Transverse colon (tissue), 4 donors: ENCODE measurements at regions not wholly inside any gene's neighbourhood (a gene's known extent, or its start where the extent isn't known, plus 50 kb on each side); places are given as distances from the start of the nearest gene placed in this dataset.

Source experiments
- DNase-seq: peaks from one replicate; pipeline ENCODE4 v3.0.0-alpha.2; 2019
- H3K27ac ChIP-seq, 4 donors: fragments of 200-600 bp; sonication (generic); 2 replicates each; pipeline ENCODE4 v1.5.1; 2016 to 2018; ENCODE audit warnings: inconsistent platforms in 4 of 4
- H3K27me3 ChIP-seq: fragments of 200-600 bp; sonication (generic); 2 replicates; pipeline ENCODE4 v1.5.1; 2017; ENCODE audit warnings: inconsistent platforms
- H3K36me3 ChIP-seq, 4 donors: fragments of 200-600 bp; sonication (generic); 2 replicates each; pipeline ENCODE4 v1.5.1; 2017 to 2019; ENCODE audit warnings: inconsistent platforms in 4 of 4
- H3K4me1 ChIP-seq, 4 donors: fragments of 200-600 bp; sonication (generic); 2 replicates each; pipeline ENCODE4 v1.5.1; 2017 to 2020; ENCODE audit warnings: inconsistent platforms in 4 of 4
- H3K4me3 ChIP-seq, 4 donors: fragments of 200-600 bp; sonication (generic); 1 replicate in 1 of 4; 2 replicates in 3 of 4; pipeline versions ENCODE4 v1.5.1 to v1.6.1; 2017 to 2019; ENCODE audit warnings: inconsistent platforms in 4 of 4
- H3K9me3 ChIP-seq, 2 donors: fragments of 200-600 bp; sonication (generic); 2 replicates each; pipeline ENCODE4 v1.5.1; 2017 to 2019; ENCODE audit warnings: inconsistent platforms in 2 of 2
- EP300 ChIP-seq: sonication (generic); formaldehyde crosslinking; IDR thresholded peaks from one replicate; pipeline ENCODE4 v1.6.1; 2017; ENCODE audit warnings: antibody characterized with exemption, low read depth
- POLR2A ChIP-seq: fragments of 450-650 bp; IDR thresholded peaks from one replicate; pipeline ENCODE4 v1.6.1; 2016; ENCODE audit warnings: antibody characterized with exemption, mild to moderate bottlenecking, moderate library complexity
- POLR2AphosphoS5 ChIP-seq, 3 donors: sonication (generic); formaldehyde crosslinking; IDR thresholded peaks; one replicate each; pipeline ENCODE4 v1.6.1; 2016; ENCODE audit warnings: antibody characterized with exemption in 3 of 3
- WGBS, 2 donors: methylation state at CpG; one replicate each; pipeline ENCODE4 v1.1.5; 2018; ENCODE audit warnings: low coverage in 1 of 2; 5-methylcytosine and 5-hydroxymethylcytosine counted together
- in situ Hi-C, 4 donors: fragments of 200-750 bp; cut with MboI; loops; one replicate each; pipeline versions ENCODE4 v1.15.0 to v1.15.1; 2017; ENCODE audit warnings: low sequenced_read_pairs in 3 of 4, low pct_ligation_motif_present in 1 of 4, low pct_unique_long_range_greater_than_20kb in 1 of 4
- intact Hi-C: fragments of 100-400 bp; cut with DNase I; formaldehyde crosslinking; loops from one replicate; pipeline ENCODE4 v1.15.1; 2023; ENCODE audit warnings: low total_unique reads
- TF ChIP-seq, protein P1 (sequence below), 5 experiments: fragments of 200-600 bp in 3 of 5; fragments of 450-650 bp in 2 of 5; sonication (generic) in 3 of 5; IDR thresholded peaks; 1 replicate in 2 of 5; 2 replicates in 3 of 5; pipeline ENCODE4 v1.5.1; 2016 to 2017; ENCODE audit warnings: antibody characterized with exemption in 5 of 5, inconsistent platforms in 3 of 5, mild to moderate bottlenecking in 2 of 5, moderate library complexity in 1 of 5

DNA sequence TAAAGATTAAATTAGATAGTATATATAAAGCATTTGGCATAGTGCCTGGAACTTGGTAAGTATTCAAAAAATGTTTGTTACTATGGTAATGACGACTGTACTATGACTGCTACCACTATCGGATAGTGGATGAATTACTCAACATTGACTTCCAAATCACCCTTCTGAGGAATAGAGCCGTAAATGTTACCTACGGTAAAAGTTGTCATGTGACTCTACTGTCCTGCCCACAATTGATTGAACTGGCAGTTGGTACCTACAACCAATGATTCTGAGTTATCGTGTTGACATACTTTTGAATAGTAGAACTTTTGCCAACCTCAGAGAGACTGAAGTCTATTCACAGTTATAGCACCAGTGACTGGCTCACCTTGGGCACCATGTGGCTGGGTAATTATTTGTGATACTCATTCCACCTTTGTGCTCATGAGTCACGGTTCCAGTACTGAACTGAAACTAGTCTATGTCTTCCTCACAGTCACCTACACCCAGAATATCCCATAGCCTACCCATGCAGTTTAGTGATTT, 185.5 kb upstream of the PITX2 start:
- TF ChIP-seq EP300 (no peak), POLR2AphosphoS5 (IDR thresholded peaks at IDR 0.05) (no peak), POLR2A (no peak)
- TF ChIP-seq, protein P1, sequence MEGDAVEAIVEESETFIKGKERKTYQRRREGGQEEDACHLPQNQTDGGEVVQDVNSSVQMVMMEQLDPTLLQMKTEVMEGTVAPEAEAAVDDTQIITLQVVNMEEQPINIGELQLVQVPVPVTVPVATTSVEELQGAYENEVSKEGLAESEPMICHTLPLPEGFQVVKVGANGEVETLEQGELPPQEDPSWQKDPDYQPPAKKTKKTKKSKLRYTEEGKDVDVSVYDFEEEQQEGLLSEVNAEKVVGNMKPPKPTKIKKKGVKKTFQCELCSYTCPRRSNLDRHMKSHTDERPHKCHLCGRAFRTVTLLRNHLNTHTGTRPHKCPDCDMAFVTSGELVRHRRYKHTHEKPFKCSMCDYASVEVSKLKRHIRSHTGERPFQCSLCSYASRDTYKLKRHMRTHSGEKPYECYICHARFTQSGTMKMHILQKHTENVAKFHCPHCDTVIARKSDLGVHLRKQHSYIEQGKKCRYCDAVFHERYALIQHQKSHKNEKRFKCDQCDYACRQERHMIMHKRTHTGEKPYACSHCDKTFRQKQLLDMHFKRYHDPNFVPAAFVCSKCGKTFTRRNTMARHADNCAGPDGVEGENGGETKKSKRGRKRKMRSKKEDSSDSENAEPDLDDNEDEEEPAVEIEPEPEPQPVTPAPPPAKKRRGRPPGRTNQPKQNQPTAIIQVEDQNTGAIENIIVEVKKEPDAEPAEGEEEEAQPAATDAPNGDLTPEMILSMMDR (IDR thresholded peaks at IDR 0.05): no peak
- H3K4me3 ChIP-seq: no peak overlapping the region
- no peaks in the 10 kb centered on the region for H3K36me3 ChIP-seq
- H3K4me1 ChIP-seq: no peaks in the 10 kb centered on the region
- in situ Hi-C loops (no loop called here), intact Hi-C loops (no loop called here)
- peak; percentile 33 for DNase-seq
- peak overlapping the region in 1 of 4 donors; percentile 29 for H3K27ac ChIP-seq
- WGBS, 2 donors: 38 to 46% methylated on average over 2 to 6 of the region's 6 CpGs
- no peaks in the 10 kb centered on the region for H3K9me3 ChIP-seq
- no peaks in the 10 kb centered on the region for H3K27me3 ChIP-seq

DNA sequence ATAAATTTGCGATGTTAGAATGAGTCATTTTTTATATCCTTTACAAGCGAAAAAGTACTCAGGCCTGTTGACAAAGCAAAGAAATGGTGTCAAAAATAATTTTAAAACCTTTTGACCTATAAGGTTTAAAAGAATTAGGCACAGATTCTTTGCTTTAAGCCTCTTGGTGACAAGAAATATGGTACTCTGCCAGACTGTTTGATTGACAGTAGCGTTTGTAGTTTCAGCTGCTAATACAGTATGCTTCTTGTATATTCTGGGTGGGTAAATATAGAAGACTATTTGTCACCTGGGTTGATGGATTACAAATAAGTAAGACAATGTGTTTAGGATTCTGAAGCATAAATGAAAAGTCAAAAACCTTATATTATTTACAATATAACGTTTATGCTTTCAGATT, 193.1 kb upstream of the PITX2 start:
- intact Hi-C loops: no loop called here
- 69 to 74% methylated on average over 4 of the region's 4 CpGs for WGBS, 2 donors
- no peaks in the 10 kb centered on the region for H3K9me3 ChIP-seq
- H3K27ac ChIP-seq: no peak overlapping the region
- no peaks in the 10 kb centered on the region for H3K4me1 ChIP-seq
- no peak for TF ChIP-seq EP300
- no peak overlapping the region for H3K4me3 ChIP-seq
- H3K36me3 ChIP-seq: no peaks in the 10 kb centered on the region
- DNase-seq: no peak
- in situ Hi-C loops: no loop called here
- H3K27me3 ChIP-seq: no peaks in the 10 kb centered on the region

DNA sequence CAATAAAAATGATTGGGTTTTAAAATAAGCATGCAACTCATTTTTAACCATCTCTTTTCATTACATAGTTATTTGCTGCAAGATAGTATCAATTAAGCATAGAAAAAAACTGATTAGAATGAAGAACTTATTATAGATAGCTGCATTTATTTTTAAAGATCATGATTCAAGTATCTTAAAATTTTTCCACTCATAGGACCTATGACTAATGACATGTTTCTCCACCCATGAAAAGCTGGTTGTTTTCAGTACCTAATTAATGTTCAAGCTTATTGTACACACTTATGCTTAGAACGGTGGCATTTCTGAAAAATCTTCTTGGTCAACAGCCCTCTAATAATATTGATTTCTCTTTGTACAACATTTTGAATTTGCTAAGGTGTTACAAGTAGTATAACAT, 193.5 kb upstream of the PITX2 start:
- Histone ChIP-seq H3K27me3 (no peaks in the 10 kb centered on the region), H3K36me3 (no peaks in the 10 kb centered on the region), H3K4me1 (no peaks in the 10 kb centered on the region), H3K27ac (no peak overlapping the region), H3K4me3 (no peak overlapping the region), H3K9me3 (no peaks in the 10 kb centered on the region)
- no peak for TF ChIP-seq EP300
- TF ChIP-seq, protein P1 (IDR thresholded peaks at IDR 0.05): no peak
- no peak for TF ChIP-seq POLR2A
- no peak for TF ChIP-seq POLR2AphosphoS5 (IDR thresholded peaks at IDR 0.05)
- DNase-seq: no peak
- in situ Hi-C loops (no loop called here), intact Hi-C loops (no loop called here)
- WGBS, 2 donors: 75 to 77% methylated on average over 1 of the region's 1 CpG

DNA sequence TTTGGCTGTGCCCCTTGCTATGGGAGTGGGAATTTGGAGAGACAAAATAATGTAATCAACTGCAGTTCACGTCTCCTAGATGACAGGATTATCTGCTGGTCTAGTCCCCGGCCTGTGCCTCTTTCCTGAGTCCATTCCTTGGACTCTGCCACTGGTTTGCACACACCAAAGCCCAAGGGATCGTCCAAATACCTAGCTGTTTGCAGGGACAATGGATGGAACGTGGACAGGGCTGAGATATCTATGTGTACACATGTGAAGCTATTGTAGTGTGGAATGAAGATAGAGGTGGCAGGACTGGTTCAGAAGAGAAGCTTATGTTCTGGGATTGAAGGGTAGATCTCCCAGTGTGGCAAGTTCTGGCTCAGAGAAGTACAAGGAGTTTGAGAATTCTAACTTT, 198.3 kb upstream of the PITX2 start:
- WGBS, 2 donors: 79 to 86% methylated on average over 1 to 4 of the region's 4 CpGs
- TF ChIP-seq POLR2AphosphoS5 (IDR thresholded peaks at IDR 0.05) (no peak), EP300 (no peak), POLR2A (no peak)
- TF ChIP-seq, protein P1 (IDR thresholded peaks at IDR 0.05): no peak
- no peak overlapping the region for H3K27ac ChIP-seq
- no peak overlapping the region for H3K4me3 ChIP-seq
- no peaks in the 10 kb centered on the region for H3K4me1 ChIP-seq
- no peaks in the 10 kb centered on the region for H3K27me3 ChIP-seq
- H3K36me3 ChIP-seq: no peaks in the 10 kb centered on the region
- H3K9me3 ChIP-seq: no peaks in the 10 kb centered on the region
- intact Hi-C loops (no loop called here), in situ Hi-C loops (no loop called here)
- DNase-seq: no peak

DNA sequence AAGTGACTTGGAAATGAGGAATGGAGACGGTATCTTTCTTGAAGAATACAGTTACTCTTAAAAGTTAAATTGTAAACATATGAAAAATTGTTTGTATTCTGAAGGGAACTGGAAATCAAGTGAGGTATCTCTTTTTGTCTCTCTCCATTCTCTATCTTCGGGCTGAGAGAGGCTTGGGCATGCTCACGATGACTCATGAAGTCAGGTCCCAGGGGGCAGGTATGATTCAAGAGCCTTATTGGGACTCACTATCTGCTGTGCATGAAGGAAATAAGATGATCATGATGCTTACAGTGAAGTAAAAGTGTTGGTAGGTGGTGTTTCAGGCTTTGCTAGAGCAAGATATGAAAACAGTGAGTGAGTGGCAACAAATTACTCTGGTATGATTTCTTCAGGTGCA, 200.4 kb upstream of the PITX2 start:
- Histone ChIP-seq H3K27ac (no peak overlapping the region), H3K36me3 (no peaks in the 10 kb centered on the region), H3K27me3 (no peaks in the 10 kb centered on the region), H3K4me1 (peaks cover 0 to 4% (median 0%) of the 10 kb centered on the region in 4 donors), H3K9me3 (no peaks in the 10 kb centered on the region), H3K4me3 (no peak overlapping the region)
- intact Hi-C loops (no loop called here), in situ Hi-C loops (no loop called here)
- WGBS, 2 donors: 80 to 82% methylated on average over 3 of the region's 3 CpGs
- no peak for DNase-seq
- TF ChIP-seq POLR2A (no peak), POLR2AphosphoS5 (IDR thresholded peaks at IDR 0.05) (no peak), EP300 (no peak)
- TF ChIP-seq, protein P1 (IDR thresholded peaks at IDR 0.05): no peak
